C4-2B (cell line): ENCODE measurements at regions not wholly inside any gene's neighbourhood (a gene's known extent, or its start where the extent isn't known, plus 50 kb on each side); places are given as distances from the start of the nearest gene placed in this dataset.

Source experiments
- CTCF ChIP-seq: fragments of 450-650 bp; conservative IDR thresholded peaks from 2 replicates; pipeline ENCODE4 v1.5.1; 2017; ENCODE audit warnings: mild to moderate bottlenecking
- ZFX ChIP-seq: fragments of 450-650 bp; IDR thresholded peaks from 2 replicates; pipeline ENCODE4 v1.6.1; 2017

DNA sequence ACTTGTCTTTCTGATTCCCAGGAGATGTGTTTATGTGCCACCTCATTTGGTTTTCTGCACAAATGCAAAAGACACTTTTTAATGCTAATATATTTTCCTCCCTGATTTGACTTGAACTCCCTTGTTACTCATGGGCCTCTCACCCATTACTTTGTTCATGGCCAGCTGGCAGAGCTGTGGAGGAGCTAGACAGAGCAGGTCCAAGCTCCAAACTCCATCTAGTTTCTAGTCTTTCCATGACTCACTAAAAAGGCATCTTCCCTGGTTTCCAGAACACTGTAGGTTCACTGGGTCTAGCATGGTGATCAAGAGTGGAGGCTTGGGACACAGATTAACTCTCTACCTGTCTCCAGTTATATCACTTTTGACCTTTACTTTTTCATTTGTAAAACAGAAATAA lies 161.0 kb upstream of the SLC28A3 start:
- TF ChIP-seq CTCF = no peak
- TF ChIP-seq ZFX = no peak
